Mesodermal cell (in vitro differentiated cells): ENCODE measurements at regions not wholly inside any gene's neighbourhood (a gene's known extent, or its start where the extent isn't known, plus 50 kb on each side); places are given as distances from the start of the nearest gene placed in this dataset.

Experiments used
- H3K27ac ChIP-seq: 2 replicates; pipeline ENCODE4 v1.7.0; 2013; ENCODE audit warnings: mild to moderate bottlenecking, low read depth, low read length, moderate library complexity; ENCODE audit not compliant: severe bottlenecking
- H3K36me3 ChIP-seq: 2 replicates; pipeline ENCODE4 v1.7.1; 2013; ENCODE audit warnings: mild to moderate bottlenecking, low read length, moderate library complexity; ENCODE audit not compliant: control insufficient read depth, insufficient read depth
- H3K4me1 ChIP-seq: one replicate; pipeline ENCODE4 v1.7.1; 2013; ENCODE audit warnings: mild to moderate bottlenecking, low read length; ENCODE audit not compliant: insufficient read depth, control insufficient read depth, poor library complexity, severe bottlenecking
- H3K4me3 ChIP-seq: 2 replicates; pipeline ENCODE4 v1.7.0; 2013; ENCODE audit warnings: low read length, control low read depth, mild to moderate bottlenecking; ENCODE audit not compliant: insufficient read depth, poor library complexity, severe bottlenecking; ENCODE audit errors: extremely low read depth
- H3K9me3 ChIP-seq: 2 replicates; pipeline ENCODE4 v1.7.1; 2013; ENCODE audit warnings: mild to moderate bottlenecking, low read length, moderate library complexity; ENCODE audit not compliant: control insufficient read depth
- WGBS, 2 experiments: methylation state at CpG; one replicate each; pipeline ENCODE4 v1.1.5; 2013; ENCODE audit warnings: missing lambda C conversion rate in 2 of 2; ENCODE audit not compliant: insufficient coverage in 2 of 2; 5-methylcytosine and 5-hydroxymethylcytosine counted together

DNA sequence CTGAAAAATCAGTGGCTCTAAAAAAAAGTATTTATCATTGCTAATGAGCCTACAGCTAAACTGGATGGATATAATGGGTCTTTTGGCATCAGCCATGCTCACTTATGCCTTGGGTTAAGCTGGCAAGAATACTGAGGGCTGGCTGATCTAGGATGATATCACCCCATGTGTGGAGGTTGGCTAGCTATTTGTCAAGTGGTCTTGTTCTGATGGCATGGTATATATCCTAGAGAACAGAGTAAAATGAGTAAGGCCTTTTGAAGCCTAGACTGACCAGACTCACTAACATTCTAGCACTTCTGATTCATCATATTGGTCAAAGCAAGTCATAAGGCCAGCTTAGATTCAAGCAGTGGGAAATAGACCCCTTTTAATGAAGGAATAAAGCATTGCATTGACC lies 383.0 kb downstream of the SLITRK1 start:
- H3K36me3 ChIP-seq: no peaks in the 10 kb centered on the region
- H3K4me1 ChIP-seq: no peaks in the 10 kb centered on the region
- no peaks in the 10 kb centered on the region for H3K9me3 ChIP-seq
- no peak overlapping the region for H3K4me3 ChIP-seq
- H3K27ac ChIP-seq: no peak overlapping the region

- no CpG with 5 or more reads among the region's 2 CpGs for WGBS, 2 experiments
- no peaks in the 10 kb centered on the region for H3K4me1 ChIP-seq
- H3K4me3 ChIP-seq: no peak overlapping the region
- no peak overlapping the region for H3K27ac ChIP-seq
- H3K9me3 ChIP-seq: no peaks in the 10 kb centered on the region
- H3K36me3 ChIP-seq: no peaks in the 10 kb centered on the region
Observed at GRCh38 chr13:83498481-83499190, 383.6 kb downstream of the SLITRK1 start.

DNA sequence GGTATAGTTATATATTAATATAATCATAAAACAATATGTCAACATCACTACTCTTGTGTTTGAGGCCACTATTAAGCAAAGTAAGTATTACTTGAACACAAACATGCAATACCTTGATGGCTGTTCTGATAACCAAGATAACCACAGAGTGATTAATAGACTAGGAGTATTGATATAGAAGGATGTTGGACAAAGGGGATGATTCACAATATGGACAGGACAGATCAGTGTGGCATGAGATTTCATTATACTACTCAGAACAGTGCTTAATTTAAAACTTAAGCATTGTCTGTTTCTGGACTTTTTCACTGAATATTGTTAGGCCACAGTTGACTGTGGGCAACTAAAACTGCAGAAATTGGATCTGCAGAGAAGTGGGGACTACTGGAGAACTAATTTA lies 384.2 kb downstream of the SLITRK1 start:
- no peaks in the 10 kb centered on the region for H3K4me1 ChIP-seq
- no peak overlapping the region for H3K4me3 ChIP-seq
- H3K36me3 ChIP-seq: no peaks in the 10 kb centered on the region
- H3K27ac ChIP-seq: no peak overlapping the region
- no peaks in the 10 kb centered on the region for H3K9me3 ChIP-seq

DNA sequence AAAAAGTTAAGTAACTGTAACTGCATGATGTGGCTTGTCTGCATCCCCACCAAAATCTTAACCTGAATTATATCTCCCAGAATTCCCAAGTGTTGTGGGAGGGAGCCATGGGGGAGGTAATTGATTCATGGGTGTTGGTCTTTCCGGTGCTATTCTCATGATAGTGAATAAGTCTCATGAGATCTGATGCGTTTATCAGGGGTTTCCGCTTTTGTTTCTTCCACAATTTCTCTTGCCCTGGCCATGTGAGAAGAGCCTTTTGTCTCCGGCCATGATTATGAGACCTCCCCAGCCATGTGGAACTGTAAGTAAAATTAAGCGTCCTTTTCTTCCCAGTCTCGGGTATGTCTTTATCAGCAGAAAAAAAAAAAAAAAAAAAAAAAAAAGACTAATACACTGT lies 385.8 kb downstream of the SLITRK1 start:
- H3K27ac ChIP-seq: no peak overlapping the region
- 100% methylated on average over 3 of the region's 6 CpGs for WGBS, 2 experiments

GRCh38 chr13:83485101-83485500 lies 397.2 kb downstream of the SLITRK1 start:
- H3K4me1 ChIP-seq: no peaks in the 10 kb centered on the region
- WGBS, 2 experiments: no CpG with 5 or more reads among the region's 1 CpG
- no peak overlapping the region for H3K4me3 ChIP-seq
- H3K9me3 ChIP-seq: no peaks in the 10 kb centered on the region
- no peaks in the 10 kb centered on the region for H3K36me3 ChIP-seq
- H3K27ac ChIP-seq: no peak overlapping the region

More for the DNA sequence above, 385.8 kb downstream of the SLITRK1 start:
- no peaks in the 10 kb centered on the region for H3K9me3 ChIP-seq
- H3K4me3 ChIP-seq: no peak overlapping the region
- H3K36me3 ChIP-seq: no peaks in the 10 kb centered on the region
- H3K4me1 ChIP-seq: no peaks in the 10 kb centered on the region

DNA sequence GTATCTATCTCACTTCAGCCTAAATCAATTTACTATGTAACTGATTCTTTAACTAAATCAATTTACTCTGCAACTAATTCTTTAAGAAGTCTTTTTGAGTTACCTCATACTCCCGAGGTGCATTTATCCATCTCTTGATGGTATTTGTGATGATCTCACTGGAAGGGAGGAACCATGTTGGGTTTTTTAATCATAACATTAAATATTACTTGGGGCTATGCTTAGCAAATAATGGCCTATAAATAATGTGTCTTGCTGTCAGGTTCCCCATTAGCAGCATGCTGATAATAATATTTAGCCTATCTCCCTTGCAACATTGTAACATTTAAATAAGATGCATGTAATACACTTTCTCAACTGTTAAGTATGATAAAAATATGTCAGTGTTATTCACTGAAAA lies 411.3 kb downstream of the SLITRK1 start:
- no peak overlapping the region for H3K27ac ChIP-seq
- no peaks in the 10 kb centered on the region for H3K9me3 ChIP-seq
- no CpG with 5 or more reads among the region's 1 CpG for WGBS, 2 experiments
- no peaks in the 10 kb centered on the region for H3K4me1 ChIP-seq
- no peak overlapping the region for H3K4me3 ChIP-seq
- H3K36me3 ChIP-seq: no peaks in the 10 kb centered on the region

- Histone ChIP-seq H3K4me1 (no peaks in the 10 kb centered on the region), H3K27ac (no peak overlapping the region), H3K36me3 (no peaks in the 10 kb centered on the region), H3K4me3 (no peak overlapping the region), H3K9me3 (no peaks in the 10 kb centered on the region)
- WGBS, 2 experiments: 78 to 92% methylated on average over 1 to 2 of the region's 4 CpGs
Observed at GRCh38 chr13:83470133-83470797, 412.0 kb downstream of the SLITRK1 start.

DNA sequence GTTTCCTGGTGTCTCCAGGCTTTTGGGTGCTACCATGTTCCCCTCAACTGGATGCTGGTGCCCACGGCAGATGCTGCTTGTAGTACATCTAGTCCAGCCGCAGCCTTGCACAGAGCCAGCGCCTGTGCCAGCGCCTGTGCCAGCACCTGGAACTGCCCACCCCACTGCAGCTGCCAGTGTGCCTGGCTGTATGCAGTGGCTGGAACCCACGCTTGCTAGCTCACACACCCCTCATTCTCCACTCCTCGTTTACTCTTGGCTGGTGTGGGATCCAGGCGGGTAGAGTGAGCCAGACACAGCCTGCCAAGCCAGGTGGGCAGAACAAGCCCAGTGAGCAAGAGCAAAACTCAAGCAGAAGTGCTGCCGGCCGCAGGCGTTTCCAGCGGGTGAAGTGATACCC lies 428.6 kb downstream of the SLITRK1 start:
- Histone ChIP-seq H3K4me1 (no peaks in the 10 kb centered on the region), H3K9me3 (no peaks in the 10 kb centered on the region), H3K27ac (no peak overlapping the region), H3K36me3 (no peaks in the 10 kb centered on the region), H3K4me3 (no peak overlapping the region)
- 89 to 93% methylated on average over 7 to 8 of the region's 11 CpGs for WGBS, 2 experiments

DNA sequence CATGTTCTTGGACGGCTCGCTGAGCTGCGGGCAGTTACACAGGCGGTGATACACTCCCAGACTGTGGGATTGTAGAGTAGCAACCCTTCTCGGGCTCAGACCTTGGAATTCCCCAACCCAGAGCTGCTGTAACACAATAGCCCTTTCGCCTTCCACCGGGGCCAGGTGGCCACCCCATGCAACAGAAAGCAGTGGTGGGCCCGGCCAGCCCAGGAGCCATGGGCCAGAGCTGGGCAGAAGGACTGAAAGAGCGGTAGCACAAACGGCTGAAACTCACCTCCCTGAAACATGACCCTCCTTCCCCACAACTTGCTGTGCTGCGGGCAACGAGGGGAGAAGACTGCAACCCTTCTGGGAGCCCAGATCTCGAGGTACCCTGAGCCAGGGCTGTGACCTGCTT lies 429.0 kb downstream of the SLITRK1 start:
- 86 to 89% methylated on average over 9 of the region's 13 CpGs for WGBS, 2 experiments
- Histone ChIP-seq H3K36me3 (no peaks in the 10 kb centered on the region), H3K4me1 (no peaks in the 10 kb centered on the region), H3K4me3 (no peak overlapping the region), H3K9me3 (no peaks in the 10 kb centered on the region), H3K27ac (no peak overlapping the region)

DNA sequence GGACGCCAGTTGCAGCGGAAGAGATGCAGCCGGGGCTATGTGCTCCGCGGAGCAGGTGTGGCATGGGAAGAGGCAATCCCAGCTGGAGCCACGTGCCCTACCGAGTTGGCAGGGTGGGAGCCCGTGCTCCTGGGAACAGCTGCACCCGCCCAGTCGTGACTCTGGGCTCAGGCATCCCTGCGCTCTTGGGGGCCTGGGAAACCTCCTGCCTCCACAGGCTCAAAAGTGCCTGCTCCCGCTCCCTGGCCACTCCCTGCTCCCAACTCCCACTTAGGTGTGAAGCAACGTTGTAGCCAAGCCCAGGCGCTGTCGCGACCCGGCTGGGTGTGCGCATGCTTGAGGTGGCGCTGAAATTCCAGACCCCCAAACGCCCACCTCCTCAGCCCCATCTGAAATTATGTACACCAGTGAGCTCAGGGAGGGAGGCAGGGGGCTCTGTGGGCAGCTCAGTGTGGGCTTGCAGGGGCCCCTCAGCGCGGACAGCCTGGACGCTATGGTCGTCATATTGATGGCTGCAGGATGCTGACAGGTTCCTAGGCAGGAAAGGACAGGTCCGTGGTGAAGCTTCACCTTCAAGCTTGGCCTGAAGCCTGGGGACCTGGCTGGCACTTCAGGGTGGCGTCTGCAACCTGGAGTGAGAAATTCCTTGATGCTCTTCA lies 429.9 kb downstream of the SLITRK1 start:
- 88 to 99% methylated on average over 12 to 17 of the region's 26 CpGs for WGBS, 2 experiments
- no peak overlapping the region for H3K4me3 ChIP-seq
- H3K4me1 ChIP-seq: no peaks in the 10 kb centered on the region
- H3K36me3 ChIP-seq: no peaks in the 10 kb centered on the region
- no peak overlapping the region for H3K27ac ChIP-seq
- H3K9me3 ChIP-seq: no peaks in the 10 kb centered on the region

DNA sequence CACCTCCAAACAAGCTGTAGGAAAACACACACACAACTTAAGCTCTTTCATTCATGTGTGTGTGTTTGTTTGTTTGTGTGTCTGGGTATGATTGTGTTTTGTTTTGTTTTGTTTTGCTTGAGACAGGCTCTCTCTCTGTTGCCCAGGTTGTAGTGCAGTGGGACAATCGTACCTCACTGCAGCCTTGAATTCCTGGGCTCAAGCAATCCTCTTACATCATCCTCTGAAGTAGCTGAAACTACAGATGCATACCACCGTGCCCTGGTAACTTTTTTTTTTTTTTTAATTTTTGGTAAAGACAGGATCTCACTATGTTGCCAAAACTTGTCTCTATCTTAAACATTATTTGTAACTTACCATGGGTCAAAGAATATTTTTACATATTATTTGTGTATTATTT lies 431.7 kb downstream of the SLITRK1 start:
- 80% methylated on average over 1 of the region's 2 CpGs; no CpG with 5 or more reads in 1 of the 2 experiments for WGBS, 2 experiments
- Histone ChIP-seq H3K36me3 (no peaks in the 10 kb centered on the region), H3K27ac (no peak overlapping the region), H3K4me3 (no peak overlapping the region), H3K9me3 (no peaks in the 10 kb centered on the region), H3K4me1 (no peaks in the 10 kb centered on the region)
